AG10803 (cell line): ENCODE measurements at regions not wholly inside any gene's neighbourhood (a gene's known extent, or its start where the extent isn't known, plus 50 kb on each side); places are given as distances from the start of the nearest gene placed in this dataset.

Experiments
- DNase-seq: peaks from one replicate; pipeline ENCODE4 v3.0.0; 2010; ENCODE audit warnings: low read depth
- H3K4me3 ChIP-seq: 2 replicates; pipeline ENCODE4 v1.5.1; 2011; ENCODE audit warnings: mild to moderate bottlenecking, low read length, control low read depth
- TF ChIP-seq, protein P1 (sequence below): conservative IDR thresholded peaks from 2 replicates; pipeline ENCODE4 v1.5.1; 2011; ENCODE audit warnings: mild to moderate bottlenecking, low read length, control low read depth, inconsistent platforms

DNA sequence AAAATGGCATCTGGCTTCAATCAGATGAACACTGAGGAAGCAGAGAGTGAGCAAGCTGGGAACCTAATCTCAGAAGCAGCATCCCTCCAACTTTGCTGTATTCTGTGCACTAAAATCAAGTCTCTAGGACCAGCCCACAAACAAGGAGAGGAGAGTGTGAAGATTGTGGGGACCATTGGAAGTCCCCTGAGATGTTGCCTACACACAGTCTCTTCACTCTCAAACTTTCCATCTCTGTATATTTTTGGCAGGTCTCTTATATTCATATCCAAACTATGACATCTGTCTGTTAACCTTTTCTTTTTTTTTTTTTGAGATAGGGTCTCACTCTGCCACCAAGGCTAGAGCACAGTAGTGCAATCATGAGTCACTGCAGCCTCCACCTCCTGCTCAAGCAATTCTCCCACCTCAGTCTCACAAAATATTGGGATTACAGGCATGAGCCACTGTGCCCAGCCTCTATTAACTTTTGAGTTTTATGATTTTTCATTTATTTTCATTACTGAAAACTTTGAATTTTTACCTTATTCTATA is 1096.4 kb downstream of the TBC1D22A start:
- TF ChIP-seq, protein P1, sequence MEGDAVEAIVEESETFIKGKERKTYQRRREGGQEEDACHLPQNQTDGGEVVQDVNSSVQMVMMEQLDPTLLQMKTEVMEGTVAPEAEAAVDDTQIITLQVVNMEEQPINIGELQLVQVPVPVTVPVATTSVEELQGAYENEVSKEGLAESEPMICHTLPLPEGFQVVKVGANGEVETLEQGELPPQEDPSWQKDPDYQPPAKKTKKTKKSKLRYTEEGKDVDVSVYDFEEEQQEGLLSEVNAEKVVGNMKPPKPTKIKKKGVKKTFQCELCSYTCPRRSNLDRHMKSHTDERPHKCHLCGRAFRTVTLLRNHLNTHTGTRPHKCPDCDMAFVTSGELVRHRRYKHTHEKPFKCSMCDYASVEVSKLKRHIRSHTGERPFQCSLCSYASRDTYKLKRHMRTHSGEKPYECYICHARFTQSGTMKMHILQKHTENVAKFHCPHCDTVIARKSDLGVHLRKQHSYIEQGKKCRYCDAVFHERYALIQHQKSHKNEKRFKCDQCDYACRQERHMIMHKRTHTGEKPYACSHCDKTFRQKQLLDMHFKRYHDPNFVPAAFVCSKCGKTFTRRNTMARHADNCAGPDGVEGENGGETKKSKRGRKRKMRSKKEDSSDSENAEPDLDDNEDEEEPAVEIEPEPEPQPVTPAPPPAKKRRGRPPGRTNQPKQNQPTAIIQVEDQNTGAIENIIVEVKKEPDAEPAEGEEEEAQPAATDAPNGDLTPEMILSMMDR: no peak
- no peak overlapping the region for H3K4me3 ChIP-seq
- no peak for DNase-seq

- TF ChIP-seq, protein P1: no peak
Observed at GRCh38 chr22:47854680-47855079, 1092.2 kb downstream of the TBC1D22A start.

DNA sequence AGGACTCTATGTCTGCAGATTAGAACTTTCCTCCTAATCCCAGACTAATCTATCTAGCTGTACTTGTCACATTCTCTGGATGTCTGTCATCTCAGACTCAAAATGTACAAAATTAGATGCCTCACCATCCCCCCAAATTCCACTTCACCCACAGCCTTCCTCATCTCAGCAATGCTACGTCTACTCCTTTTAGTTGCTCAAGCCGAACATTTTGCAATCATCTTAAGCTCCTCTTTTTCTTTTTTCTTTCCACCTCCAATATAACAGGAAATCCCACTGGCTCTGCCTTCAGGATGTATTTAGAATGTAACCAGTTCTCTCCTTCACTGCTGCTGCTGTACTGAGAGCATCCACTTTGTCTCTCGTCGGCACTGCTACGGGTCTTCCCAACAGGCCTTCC is 1091.8 kb downstream of the TBC1D22A start:
- H3K4me3 ChIP-seq: no peak overlapping the region
- peak; percentile 56 for DNase-seq
- TF ChIP-seq, protein P1: no peak

More at GRCh38 chr22:47854680-47855079, 1092.2 kb downstream of the TBC1D22A start:
- no peak for DNase-seq
- no peak overlapping the region for H3K4me3 ChIP-seq

DNA sequence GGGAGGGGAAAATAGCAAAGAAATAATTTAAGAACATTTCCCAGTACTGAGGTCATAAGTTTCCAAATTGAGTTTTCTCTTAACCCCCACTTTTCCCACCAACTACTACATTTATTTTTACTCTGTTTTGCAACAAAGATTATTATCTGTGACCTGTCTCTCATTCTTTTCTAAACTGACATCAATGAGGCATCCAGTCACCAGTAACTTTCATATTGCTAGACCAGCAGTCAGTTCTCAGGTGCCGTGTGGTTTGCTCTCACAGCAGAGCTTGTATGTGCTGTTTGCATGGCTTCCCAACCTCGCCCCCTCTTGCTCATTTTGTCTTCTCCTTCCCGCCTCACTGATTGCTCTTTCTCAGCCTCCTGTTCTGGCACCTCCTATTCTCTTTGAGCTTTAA is 1091.3 kb downstream of the TBC1D22A start:
- no peak overlapping the region for H3K4me3 ChIP-seq
- TF ChIP-seq, protein P1: no peak
- peak; percentile 18 for DNase-seq

GRCh38 chr22:47851586-47851985 is 1089.1 kb downstream of the TBC1D22A start:
- TF ChIP-seq, protein P1: no peak
- H3K4me3 ChIP-seq: no peak overlapping the region
- DNase-seq: no peak

- TF ChIP-seq, protein P1: no peak
- DNase-seq: no peak
- no peak overlapping the region for H3K4me3 ChIP-seq
Observed at GRCh38 chr22:47850644-47851151, 1088.2 kb downstream of the TBC1D22A start.

GRCh38 chr22:47849576-47849975 is 1087.1 kb downstream of the TBC1D22A start:
- TF ChIP-seq, protein P1: no peak
- peak; percentile 47 for DNase-seq
- no peak overlapping the region for H3K4me3 ChIP-seq
